Adrenal gland (tissue), 5 donors: ENCODE measurements at regions not wholly inside any gene's neighbourhood (a gene's known extent, or its start where the extent isn't known, plus 50 kb on each side); places are given as distances from the start of the nearest gene placed in this dataset.

Source experiments
- POLR2A ChIP-seq, 2 donors: fragments of 450-650 bp; IDR thresholded peaks; one replicate each; pipeline ENCODE4 v1.6.1; 2017; ENCODE audit warnings: antibody characterized with exemption in 2 of 2, mild to moderate bottlenecking in 2 of 2, moderate library complexity in 1 of 2
- TF ChIP-seq, protein P1 (sequence below), 6 experiments: fragments of 450-650 bp in 4 of 6; fragments of 200-600 bp in 2 of 6; sonication (generic) in 1 of 6; IDR thresholded peaks; 1 replicate in 5 of 6; 2 replicates in 1 of 6; pipeline versions ENCODE4 v1.5.1 to v1.8.0; 2016 to 2021; ENCODE audit warnings: antibody characterized with exemption in 6 of 6, mild to moderate bottlenecking in 2 of 6, moderate library complexity in 1 of 6
- donor health status: DM: no; HTN: no; CAD: no.

DNA sequence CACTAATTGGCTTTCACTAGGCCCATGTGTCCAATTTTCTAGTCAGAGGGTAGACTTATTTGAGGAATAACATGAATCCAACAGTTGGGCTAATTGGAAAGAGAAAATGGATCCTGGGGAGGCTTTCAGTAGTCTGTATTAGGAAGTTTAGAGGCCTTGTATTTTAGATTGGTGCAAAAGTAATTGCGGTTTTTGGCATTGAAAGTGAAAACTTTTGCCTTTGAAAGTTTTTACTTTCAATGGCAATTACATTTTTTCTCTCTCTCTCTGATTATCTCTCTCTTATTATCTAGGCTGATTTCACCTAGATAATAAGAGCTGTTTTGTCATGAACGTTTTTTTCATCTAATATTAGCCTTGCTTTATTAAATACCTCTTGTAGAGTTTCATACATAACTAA lies 981.7 kb downstream of the REEP3 start:
- TF ChIP-seq, protein P1, sequence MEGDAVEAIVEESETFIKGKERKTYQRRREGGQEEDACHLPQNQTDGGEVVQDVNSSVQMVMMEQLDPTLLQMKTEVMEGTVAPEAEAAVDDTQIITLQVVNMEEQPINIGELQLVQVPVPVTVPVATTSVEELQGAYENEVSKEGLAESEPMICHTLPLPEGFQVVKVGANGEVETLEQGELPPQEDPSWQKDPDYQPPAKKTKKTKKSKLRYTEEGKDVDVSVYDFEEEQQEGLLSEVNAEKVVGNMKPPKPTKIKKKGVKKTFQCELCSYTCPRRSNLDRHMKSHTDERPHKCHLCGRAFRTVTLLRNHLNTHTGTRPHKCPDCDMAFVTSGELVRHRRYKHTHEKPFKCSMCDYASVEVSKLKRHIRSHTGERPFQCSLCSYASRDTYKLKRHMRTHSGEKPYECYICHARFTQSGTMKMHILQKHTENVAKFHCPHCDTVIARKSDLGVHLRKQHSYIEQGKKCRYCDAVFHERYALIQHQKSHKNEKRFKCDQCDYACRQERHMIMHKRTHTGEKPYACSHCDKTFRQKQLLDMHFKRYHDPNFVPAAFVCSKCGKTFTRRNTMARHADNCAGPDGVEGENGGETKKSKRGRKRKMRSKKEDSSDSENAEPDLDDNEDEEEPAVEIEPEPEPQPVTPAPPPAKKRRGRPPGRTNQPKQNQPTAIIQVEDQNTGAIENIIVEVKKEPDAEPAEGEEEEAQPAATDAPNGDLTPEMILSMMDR (IDR thresholded peaks at IDR 0.05) = no peak
- TF ChIP-seq POLR2A (IDR thresholded peaks at IDR 0.05) = no peak
